ENCODE measurements at regions not wholly inside any gene's neighbourhood (a gene's known extent, or its start where the extent isn't known, plus 50 kb on each side); places are given as distances from the start of the nearest gene placed in this dataset.

DNA sequence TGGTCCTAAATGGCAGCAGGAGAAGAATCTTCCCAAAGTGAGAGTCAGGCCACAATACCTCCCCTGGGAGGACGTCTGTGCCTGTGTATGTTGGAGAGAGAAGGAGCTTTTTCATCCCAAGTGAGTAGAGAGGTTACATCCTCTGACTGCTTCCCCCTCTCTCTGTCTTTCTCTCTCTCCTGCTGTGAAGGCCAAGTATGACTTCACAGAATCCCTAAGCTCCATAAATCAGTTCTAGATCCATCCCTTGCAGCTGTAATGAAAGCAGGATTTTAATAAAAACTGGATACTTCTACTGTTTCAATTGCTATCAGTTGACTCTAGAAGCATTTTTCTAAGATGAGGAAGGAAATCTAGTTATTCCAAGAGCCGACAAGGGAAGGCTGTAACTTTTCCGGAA, 389.1 kb upstream of the PROK2 start:
- no peak overlapping the region for H3K27ac ChIP-seq (ENCODE audit: low read depth in 1 of 2, low read length in 1 of 2)
- H3K36me3 ChIP-seq (ENCODE audit: control insufficient read depth in 2 of 2, insufficient read depth in 2 of 2, low read length in 1 of 2), result no peaks in the 10 kb centered on the region
- H3K9me3 ChIP-seq (ENCODE audit: control insufficient read depth in 2 of 2, insufficient read depth in 1 of 2, low read length in 1 of 2), result peaks cover 0 to 10% of the 10 kb centered on the region in 2 donors
- H3K27me3 ChIP-seq (ENCODE audit: control insufficient read depth in 2 of 2, insufficient read depth in 1 of 2, low read length in 1 of 2), result no peaks in the 10 kb centered on the region
- peaks cover 28 to 38% of the 10 kb centered on the region in 2 donors for H3K4me1 ChIP-seq (ENCODE audit: control insufficient read depth in 2 of 2, insufficient read depth in 2 of 2, low read length in 2 of 2)
- no peak overlapping the region for H3K4me3 ChIP-seq (ENCODE audit: low read length in 2 of 2)
- DNase-seq (ENCODE audit: low read depth in 6 of 9, low spot score in 9 of 9), result no peak
- WGBS, result 60% methylated on average over 3 of the region's 3 CpGs

DNA sequence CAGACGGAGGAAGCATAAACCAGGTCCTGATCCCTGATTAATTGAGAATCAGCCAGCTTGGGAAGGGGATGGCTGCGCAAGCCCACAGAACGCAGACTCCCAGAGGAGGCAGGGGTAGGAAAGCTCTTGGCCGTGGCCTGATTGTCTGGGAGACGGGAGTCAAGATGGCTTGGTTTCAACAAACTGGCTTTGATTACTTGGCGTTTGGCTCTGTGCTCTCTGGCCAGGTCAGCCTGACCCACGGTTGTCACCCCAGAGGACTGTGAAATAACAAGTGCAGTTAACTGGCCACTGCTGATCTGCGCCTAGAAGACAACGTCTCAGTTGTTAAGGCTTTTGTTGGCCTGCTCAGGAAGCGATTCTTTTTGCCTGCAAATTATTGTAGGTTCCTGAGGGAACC, 387.0 kb upstream of the PROK2 start:
- Histone ChIP-seq H3K4me3 (ENCODE audit: low read length in 2 of 2) (no peak overlapping the region), H3K9me3 (ENCODE audit: control insufficient read depth in 2 of 2, insufficient read depth in 1 of 2, low read length in 1 of 2) (peaks cover 0 to 5% of the 10 kb centered on the region in 2 donors), H3K4me1 (ENCODE audit: control insufficient read depth in 2 of 2, insufficient read depth in 2 of 2, low read length in 2 of 2) (peaks cover 14 to 23% of the 10 kb centered on the region in 2 donors), H3K27me3 (ENCODE audit: control insufficient read depth in 2 of 2, insufficient read depth in 1 of 2, low read length in 1 of 2) (no peaks in the 10 kb centered on the region), H3K27ac (ENCODE audit: low read depth in 1 of 2, low read length in 1 of 2) (no peak overlapping the region), H3K36me3 (ENCODE audit: control insufficient read depth in 2 of 2, insufficient read depth in 2 of 2, low read length in 1 of 2) (no peaks in the 10 kb centered on the region)
- 95% methylated on average over 10 of the region's 10 CpGs for WGBS
- DNase-seq (ENCODE audit: low read depth in 6 of 9, low spot score in 9 of 9), result no peak

DNA sequence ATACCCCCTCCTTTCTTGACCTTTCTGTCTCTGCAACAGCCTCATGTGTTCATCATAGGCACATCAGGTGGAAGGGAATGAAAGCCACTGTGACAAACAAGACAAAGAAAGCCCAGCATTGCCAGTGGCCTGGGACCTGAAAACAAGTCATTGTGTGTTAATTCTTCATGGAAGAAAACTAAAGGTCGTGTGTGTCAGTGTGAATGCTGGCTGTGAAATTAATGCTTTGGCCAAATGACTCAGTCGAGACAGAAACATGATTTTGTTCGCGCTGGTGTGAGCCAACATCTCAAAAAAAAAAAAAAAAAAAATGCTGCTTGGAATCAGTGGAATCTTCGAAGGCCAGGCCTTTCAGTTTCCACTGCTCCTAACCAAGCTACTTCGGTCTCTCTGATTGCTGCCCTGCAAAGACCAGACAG, 386.5 kb upstream of the PROK2 start:
- no peaks in the 10 kb centered on the region for H3K27me3 ChIP-seq (ENCODE audit: control insufficient read depth in 2 of 2, insufficient read depth in 1 of 2, low read length in 1 of 2)
- H3K27ac ChIP-seq (ENCODE audit: low read depth in 1 of 2, low read length in 1 of 2), result no peak overlapping the region
- no peak for DNase-seq (ENCODE audit: low read depth in 6 of 9, low spot score in 9 of 9)
- no peak overlapping the region for H3K4me3 ChIP-seq (ENCODE audit: low read length in 2 of 2)
- peaks cover 10 to 18% of the 10 kb centered on the region in 2 donors for H3K4me1 ChIP-seq (ENCODE audit: control insufficient read depth in 2 of 2, insufficient read depth in 2 of 2, low read length in 2 of 2)
- peaks cover 0 to under 1% of the 10 kb centered on the region in 2 donors for H3K9me3 ChIP-seq (ENCODE audit: control insufficient read depth in 2 of 2, insufficient read depth in 1 of 2, low read length in 1 of 2)
- WGBS, result 97% methylated on average over 6 of the region's 6 CpGs
- no peaks in the 10 kb centered on the region for H3K36me3 ChIP-seq (ENCODE audit: control insufficient read depth in 2 of 2, insufficient read depth in 2 of 2, low read length in 1 of 2)

DNA sequence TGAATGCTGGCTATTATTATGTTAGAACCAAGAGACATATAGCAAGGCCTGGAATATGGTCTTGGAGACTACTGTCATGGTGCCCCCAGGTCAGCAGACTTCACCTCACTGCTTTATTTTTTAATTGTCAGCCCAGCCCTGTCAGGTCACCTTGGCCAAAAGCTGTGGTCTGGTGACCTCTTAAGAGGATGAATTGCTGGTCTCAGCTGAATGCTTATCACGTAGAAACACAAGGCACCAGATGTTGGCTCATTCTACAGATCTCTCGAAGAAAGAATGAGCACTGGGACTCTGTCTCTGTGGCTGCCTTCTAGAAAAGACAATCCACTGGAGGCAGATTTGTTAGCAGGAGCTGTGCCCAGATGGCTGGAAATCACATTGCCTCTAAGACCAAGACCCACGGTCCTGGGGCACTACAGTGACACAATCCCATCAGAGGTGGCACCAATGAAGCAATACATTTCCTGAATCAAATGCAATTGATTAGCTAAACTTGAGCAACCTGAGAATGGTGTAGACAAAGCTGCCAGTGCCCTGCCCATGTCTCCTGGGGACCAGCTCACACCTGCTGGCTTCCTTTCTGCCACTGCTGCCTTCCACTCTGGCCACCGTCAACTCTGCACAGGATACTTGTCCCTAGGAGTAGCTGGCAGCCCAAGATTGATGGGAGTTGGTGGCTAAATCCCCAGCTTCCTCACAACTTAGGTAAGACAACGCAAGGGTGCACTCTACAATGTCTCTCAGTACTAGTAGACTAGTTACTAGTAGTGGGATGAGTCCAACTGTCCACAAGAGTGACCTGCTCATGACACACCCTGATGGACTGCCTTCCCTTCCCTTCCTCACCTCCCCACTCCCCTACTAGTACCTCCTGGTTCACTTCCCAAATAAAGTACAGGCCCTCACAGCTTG, 384.9 kb upstream of the PROK2 start:
- DNase-seq (ENCODE audit: low read depth in 6 of 9, low spot score in 9 of 9), result no peak
- WGBS, result 98% methylated on average over 5 of the region's 5 CpGs

GRCh38 chr3:72169120-72169519, 384.2 kb upstream of the PROK2 start:
- no peak for DNase-seq (ENCODE audit: low read depth in 6 of 9, low spot score in 9 of 9)
- peaks cover 17 to 21% of the 10 kb centered on the region in 2 donors for H3K4me1 ChIP-seq (ENCODE audit: control insufficient read depth in 2 of 2, insufficient read depth in 2 of 2, low read length in 2 of 2)
- no peak overlapping the region for H3K4me3 ChIP-seq (ENCODE audit: low read length in 2 of 2)
- no peaks in the 10 kb centered on the region for H3K36me3 ChIP-seq (ENCODE audit: control insufficient read depth in 2 of 2, insufficient read depth in 2 of 2, low read length in 1 of 2)
- H3K27me3 ChIP-seq (ENCODE audit: control insufficient read depth in 2 of 2, insufficient read depth in 1 of 2, low read length in 1 of 2), result no peaks in the 10 kb centered on the region
- no peak overlapping the region for H3K27ac ChIP-seq (ENCODE audit: low read depth in 1 of 2, low read length in 1 of 2)
- H3K9me3 ChIP-seq (ENCODE audit: control insufficient read depth in 2 of 2, insufficient read depth in 1 of 2, low read length in 1 of 2), result peaks cover 0 to 4% of the 10 kb centered on the region in 2 donors

More for the DNA sequence above, 384.9 kb upstream of the PROK2 start:
- Histone ChIP-seq H3K4me3 (ENCODE audit: low read length in 2 of 2) (no peak overlapping the region), H3K4me1 (ENCODE audit: control insufficient read depth in 2 of 2, insufficient read depth in 2 of 2, low read length in 2 of 2) (peaks cover 15 to 17% of the 10 kb centered on the region in 2 donors), H3K9me3 (ENCODE audit: control insufficient read depth in 2 of 2, insufficient read depth in 1 of 2, low read length in 1 of 2) (peaks cover 0 to 4% of the 10 kb centered on the region in 2 donors), H3K27me3 (ENCODE audit: control insufficient read depth in 2 of 2, insufficient read depth in 1 of 2, low read length in 1 of 2) (no peaks in the 10 kb centered on the region), H3K27ac (ENCODE audit: low read depth in 1 of 2, low read length in 1 of 2) (no peak overlapping the region), H3K36me3 (ENCODE audit: control insufficient read depth in 2 of 2, insufficient read depth in 2 of 2, low read length in 1 of 2) (no peaks in the 10 kb centered on the region)

DNA sequence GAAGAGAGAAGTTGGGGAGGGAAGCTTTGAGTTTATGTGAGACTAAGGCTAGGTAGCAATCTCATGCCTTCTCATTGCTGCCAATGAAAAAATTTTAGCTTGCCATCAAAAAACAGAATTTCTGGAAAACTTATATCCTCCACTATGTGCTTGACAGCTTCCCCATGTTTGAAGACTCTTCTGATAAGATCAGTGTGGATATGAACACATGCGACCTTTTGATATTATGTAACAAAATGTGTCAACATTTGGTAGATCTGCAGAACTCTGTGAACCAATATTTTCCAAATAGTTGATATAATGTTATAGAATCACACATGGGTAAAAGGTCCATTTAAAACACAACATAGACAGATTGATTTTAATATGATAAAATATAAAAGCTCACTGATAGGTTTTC, 380.9 kb upstream of the PROK2 start:
- DNase-seq (ENCODE audit: low read depth in 6 of 9, low spot score in 9 of 9), result no peak
- Histone ChIP-seq H3K9me3 (ENCODE audit: control insufficient read depth in 2 of 2, insufficient read depth in 1 of 2, low read length in 1 of 2) (peaks cover 0 to 6% of the 10 kb centered on the region in 2 donors), H3K36me3 (ENCODE audit: control insufficient read depth in 2 of 2, insufficient read depth in 2 of 2, low read length in 1 of 2) (no peaks in the 10 kb centered on the region), H3K4me3 (ENCODE audit: low read length in 2 of 2) (no peak overlapping the region), H3K4me1 (ENCODE audit: control insufficient read depth in 2 of 2, insufficient read depth in 2 of 2, low read length in 2 of 2) (peaks cover 35 to 43% of the 10 kb centered on the region in 2 donors), H3K27ac (ENCODE audit: low read depth in 1 of 2, low read length in 1 of 2) (no peak overlapping the region), H3K27me3 (ENCODE audit: control insufficient read depth in 2 of 2, insufficient read depth in 1 of 2, low read length in 1 of 2) (no peaks in the 10 kb centered on the region)
- 66% methylated on average over 1 of the region's 1 CpG for WGBS

DNA sequence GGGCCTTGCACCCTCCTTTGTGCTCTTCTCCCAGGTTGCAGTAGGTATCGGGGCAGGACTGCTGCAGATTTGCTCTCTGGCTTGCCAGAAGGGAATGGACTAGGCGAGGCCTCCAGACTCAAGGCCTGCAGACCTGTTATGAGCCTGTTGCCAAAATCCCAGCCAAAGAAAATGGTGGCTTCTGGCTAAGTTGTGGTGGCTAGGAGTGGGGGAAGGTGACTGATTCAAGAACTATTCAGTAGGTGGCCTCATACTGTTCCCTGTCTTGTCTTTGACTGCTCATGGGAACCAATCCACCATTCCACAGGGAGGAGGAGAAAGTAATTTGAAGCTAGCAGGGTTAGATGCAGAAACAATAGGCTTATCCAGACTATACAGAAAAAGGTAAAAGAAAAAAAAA, 380.4 kb upstream of the PROK2 start:
- H3K4me3 ChIP-seq (ENCODE audit: low read length in 2 of 2), result no peak overlapping the region
- peaks cover 0 to 6% of the 10 kb centered on the region in 2 donors for H3K9me3 ChIP-seq (ENCODE audit: control insufficient read depth in 2 of 2, insufficient read depth in 1 of 2, low read length in 1 of 2)
- H3K27me3 ChIP-seq (ENCODE audit: control insufficient read depth in 2 of 2, insufficient read depth in 1 of 2, low read length in 1 of 2), result no peaks in the 10 kb centered on the region
- 99% methylated on average over 2 of the region's 2 CpGs for WGBS
- H3K36me3 ChIP-seq (ENCODE audit: control insufficient read depth in 2 of 2, insufficient read depth in 2 of 2, low read length in 1 of 2), result no peaks in the 10 kb centered on the region
- H3K4me1 ChIP-seq (ENCODE audit: control insufficient read depth in 2 of 2, insufficient read depth in 2 of 2, low read length in 2 of 2), result peaks cover 35 to 43% of the 10 kb centered on the region in 2 donors
- H3K27ac ChIP-seq (ENCODE audit: low read depth in 1 of 2, low read length in 1 of 2), result no peak overlapping the region
- DNase-seq (ENCODE audit: low read depth in 6 of 9, low spot score in 9 of 9), result no peak

- Histone ChIP-seq H3K36me3 (ENCODE audit: control insufficient read depth in 2 of 2, insufficient read depth in 2 of 2, low read length in 1 of 2) (no peaks in the 10 kb centered on the region), H3K27ac (ENCODE audit: low read depth in 1 of 2, low read length in 1 of 2) (peak overlapping the region in 1 of 2 donors; percentile 81), H3K27me3 (ENCODE audit: control insufficient read depth in 2 of 2, insufficient read depth in 1 of 2, low read length in 1 of 2) (no peaks in the 10 kb centered on the region), H3K4me3 (ENCODE audit: low read length in 2 of 2) (no peak overlapping the region), H3K4me1 (ENCODE audit: control insufficient read depth in 2 of 2, insufficient read depth in 2 of 2, low read length in 2 of 2) (peaks cover 33 to 43% of the 10 kb centered on the region in 2 donors), H3K9me3 (ENCODE audit: control insufficient read depth in 2 of 2, insufficient read depth in 1 of 2, low read length in 1 of 2) (peaks cover 0 to 6% of the 10 kb centered on the region in 2 donors)
- 95% methylated on average over 5 of the region's 5 CpGs for whole genome bisulfite sequencing
- DNase-seq (ENCODE audit: low read depth in 6 of 9, low spot score in 9 of 9), result no peak
Observed at GRCh38 chr3:72164635-72164978, 379.7 kb upstream of the PROK2 start.

- DNase-seq (ENCODE audit: low read depth in 6 of 9, low spot score in 9 of 9), result peak in 6 of 9 donors; percentile 65 to 84 (median 70)
- peaks cover 33 to 48% of the 10 kb centered on the region in 2 donors for H3K4me1 ChIP-seq (ENCODE audit: control insufficient read depth in 2 of 2, insufficient read depth in 2 of 2, low read length in 2 of 2)
- no peaks in the 10 kb centered on the region for H3K27me3 ChIP-seq (ENCODE audit: control insufficient read depth in 2 of 2, insufficient read depth in 1 of 2, low read length in 1 of 2)
- H3K4me3 ChIP-seq (ENCODE audit: low read length in 2 of 2), result no peak overlapping the region
- peak overlapping the region; percentile 21 to 81 for H3K27ac ChIP-seq (ENCODE audit: low read depth in 1 of 2, low read length in 1 of 2)
- H3K36me3 ChIP-seq (ENCODE audit: control insufficient read depth in 2 of 2, insufficient read depth in 2 of 2, low read length in 1 of 2), result no peaks in the 10 kb centered on the region
- peaks cover 0 to 6% of the 10 kb centered on the region in 2 donors for H3K9me3 ChIP-seq (ENCODE audit: control insufficient read depth in 2 of 2, insufficient read depth in 1 of 2, low read length in 1 of 2)
- 19% methylated on average over 7 of the region's 7 CpGs for WGBS
Observed at GRCh38 chr3:72163809-72164634, 379.1 kb upstream of the PROK2 start.

Measured in thymus (tissue), 11 donors.